Skeletal muscle cell (primary cell): ENCODE measurements at regions not wholly inside any gene's neighbourhood (a gene's known extent, or its start where the extent isn't known, plus 50 kb on each side); places are given as distances from the start of the nearest gene placed in this dataset.

Experiments
- DNase-seq: peaks from one replicate; pipeline ENCODE4 v3.0.0-alpha.2; 2010; ENCODE audit warnings: low read depth
- H3K4me3 ChIP-seq: 2 replicates; pipeline ENCODE4 v1.5.1; 2011; ENCODE audit warnings: low read depth, mild to moderate bottlenecking, control low read depth, low read length, moderate library complexity

- H3K4me3 ChIP-seq, result peak overlapping the region; percentile 32
- no peak for DNase-seq
Observed at GRCh38 chr15:98421419-98422129, 226.8 kb upstream of the IGF1R start.

DNA sequence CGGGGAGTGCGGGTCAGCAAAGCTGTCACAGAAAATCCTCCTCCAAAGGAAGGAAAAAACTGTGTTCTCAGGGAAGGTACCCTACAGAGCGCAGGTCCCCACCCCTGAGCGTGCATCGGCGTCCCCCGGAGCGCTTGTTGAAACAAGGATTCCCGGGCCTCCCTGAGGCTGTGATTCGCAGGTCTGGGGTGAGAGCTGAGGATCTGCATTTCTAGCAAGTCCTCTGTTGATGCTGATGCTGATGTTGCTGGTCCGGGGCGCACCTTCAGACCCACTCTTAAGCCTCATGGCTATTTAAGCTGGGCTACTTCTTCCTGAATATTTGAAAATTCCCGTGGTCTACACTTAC lies 226.2 kb upstream of the IGF1R start:
- no peak for DNase-seq
- H3K4me3 ChIP-seq, result peak overlapping the region; percentile 32

DNA sequence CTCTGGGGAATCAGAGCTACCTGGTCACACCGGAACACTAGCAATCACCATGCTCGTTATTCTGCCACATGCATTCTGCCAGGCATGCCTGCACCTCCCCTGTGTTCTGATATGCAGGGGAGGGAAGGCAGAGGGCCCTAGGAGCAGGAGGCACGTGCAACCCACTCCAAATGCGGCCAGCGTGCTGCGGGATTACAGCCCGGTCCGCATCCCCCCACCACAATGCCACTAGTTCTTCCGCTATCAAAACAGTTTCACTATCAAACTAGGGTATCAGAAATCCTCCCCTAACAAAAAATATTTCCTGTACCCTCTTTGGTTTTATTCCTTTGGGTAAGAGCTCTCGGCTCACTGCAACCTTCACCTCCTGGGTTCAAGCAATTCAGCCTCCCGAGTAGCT lies 223.2 kb upstream of the IGF1R start:
- no peak for DNase-seq
- H3K4me3 ChIP-seq, result no peak overlapping the region

GRCh38 chr15:98427321-98427720 lies 221.0 kb upstream of the IGF1R start:
- DNase-seq, result no peak
- H3K4me3 ChIP-seq, result no peak overlapping the region

DNA sequence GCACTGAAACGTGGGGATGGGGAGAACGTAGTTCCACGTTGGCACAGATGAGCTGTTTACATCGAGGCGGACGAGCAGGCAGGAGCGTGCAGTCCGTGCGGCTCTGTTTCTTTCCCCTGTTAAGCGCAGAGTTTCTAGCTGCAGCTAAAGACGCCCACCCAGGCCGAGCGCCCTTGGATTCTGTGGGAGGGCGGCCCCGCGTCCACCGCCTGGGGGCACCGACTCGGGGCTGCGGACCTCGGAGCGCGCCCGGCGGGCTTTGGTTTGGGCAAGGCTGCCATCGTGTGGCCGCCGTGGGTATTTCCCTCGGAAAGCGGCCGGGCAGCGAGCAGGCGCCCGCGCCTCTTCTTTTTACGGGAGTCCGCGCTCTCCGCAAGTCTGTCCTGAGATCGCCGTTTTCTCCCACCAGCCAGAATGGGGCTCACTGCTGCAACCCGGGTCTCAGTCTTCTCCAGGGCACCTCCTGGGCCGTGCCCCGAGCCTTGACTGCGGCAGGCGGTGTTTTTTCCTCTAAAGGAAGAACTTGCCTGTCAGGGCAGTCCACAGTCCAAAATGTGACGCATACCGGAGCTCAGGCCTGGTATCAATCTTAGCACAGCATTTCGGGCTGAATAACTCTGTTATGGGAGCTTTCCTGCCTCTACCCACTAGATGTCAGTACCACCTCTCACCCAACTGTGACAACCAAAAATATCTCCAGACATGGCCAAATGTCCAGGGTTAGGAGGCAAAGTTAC lies 219.9 kb upstream of the IGF1R start:
- DNase-seq, result no peak
- peak overlapping the region; percentile 45 for H3K4me3 ChIP-seq

GRCh38 chr15:98431171-98431570 lies 217.2 kb upstream of the IGF1R start:
- DNase-seq, result no peak
- H3K4me3 ChIP-seq, result no peak overlapping the region

GRCh38 chr15:98433346-98433745 lies 215.0 kb upstream of the IGF1R start:
- DNase-seq, result no peak
- no peak overlapping the region for H3K4me3 ChIP-seq

- no peak overlapping the region for H3K4me3 ChIP-seq
- DNase-seq, result no peak
Observed at GRCh38 chr15:98433856-98434255, 214.5 kb upstream of the IGF1R start.

- no peak for DNase-seq
- no peak overlapping the region for H3K4me3 ChIP-seq
Observed at GRCh38 chr15:98437752-98438151, 210.6 kb upstream of the IGF1R start.

GRCh38 chr15:98438326-98438725 lies 210.0 kb upstream of the IGF1R start:
- no peak for DNase-seq
- H3K4me3 ChIP-seq, result no peak overlapping the region

- no peak overlapping the region for H3K4me3 ChIP-seq
- DNase-seq, result no peak
Observed at GRCh38 chr15:98438907-98439306, 209.4 kb upstream of the IGF1R start.

DNA sequence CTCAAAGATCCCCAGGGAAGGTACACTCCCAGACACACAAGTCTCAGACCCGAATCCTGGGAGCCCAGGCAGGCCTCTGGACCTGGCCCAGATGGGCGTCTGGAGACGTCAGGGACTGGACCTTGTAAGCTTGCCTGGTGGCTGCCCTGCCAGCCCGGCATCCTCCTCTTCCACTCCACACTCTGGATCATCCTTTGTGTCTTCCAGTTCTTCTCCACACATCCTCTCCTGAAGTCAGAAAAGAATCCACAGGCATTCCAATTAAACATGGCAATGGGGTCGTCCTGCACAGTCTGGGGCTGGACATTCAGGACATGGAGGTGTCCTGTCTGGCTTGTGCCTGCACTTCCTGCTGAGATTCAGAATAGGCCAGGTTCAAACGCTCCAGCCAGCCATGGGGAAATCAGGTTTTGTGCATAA lies 208.8 kb upstream of the IGF1R start:
- no peak overlapping the region for H3K4me3 ChIP-seq
- no peak for DNase-seq

DNA sequence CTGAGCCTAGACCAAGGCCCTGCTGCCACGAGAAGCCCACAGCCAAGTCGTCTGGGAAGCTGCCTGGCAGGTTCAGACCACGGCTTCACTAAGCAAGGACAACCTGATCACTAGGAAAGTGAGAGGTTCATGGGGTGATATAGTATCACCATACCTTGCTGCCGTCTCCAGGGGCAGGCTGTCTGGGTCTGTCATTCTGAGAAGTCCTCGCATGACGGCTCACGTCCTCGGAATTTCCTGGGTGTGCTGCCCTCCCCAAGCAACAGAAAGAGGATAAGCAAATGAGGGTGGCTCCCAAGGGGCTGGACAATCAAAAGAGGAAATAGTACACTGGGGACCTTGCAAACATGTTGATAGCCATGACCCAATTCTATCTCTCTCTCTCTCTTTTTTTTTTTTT lies 207.4 kb upstream of the IGF1R start:
- no peak for DNase-seq
- H3K4me3 ChIP-seq, result no peak overlapping the region

DNA sequence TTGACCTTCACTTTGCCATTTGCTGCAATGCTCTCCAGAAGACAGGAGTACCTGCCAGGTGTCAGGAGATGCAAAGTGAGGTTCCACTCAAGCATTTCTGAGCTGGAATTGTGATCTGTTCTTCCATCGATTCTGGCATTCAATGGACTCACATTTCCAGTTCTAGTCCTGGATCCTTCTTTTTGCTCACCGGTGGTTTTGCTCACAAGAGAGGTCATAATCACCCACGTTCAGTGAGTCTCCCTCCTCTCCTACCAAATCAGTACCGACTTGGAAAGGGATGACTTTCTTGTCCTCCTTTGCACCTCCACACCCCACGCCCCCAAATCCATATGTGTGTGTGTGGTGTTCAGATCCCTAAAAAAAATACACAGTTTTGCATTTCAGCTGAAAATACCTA lies 206.7 kb upstream of the IGF1R start:
- no peak for DNase-seq
- H3K4me3 ChIP-seq, result no peak overlapping the region

DNA sequence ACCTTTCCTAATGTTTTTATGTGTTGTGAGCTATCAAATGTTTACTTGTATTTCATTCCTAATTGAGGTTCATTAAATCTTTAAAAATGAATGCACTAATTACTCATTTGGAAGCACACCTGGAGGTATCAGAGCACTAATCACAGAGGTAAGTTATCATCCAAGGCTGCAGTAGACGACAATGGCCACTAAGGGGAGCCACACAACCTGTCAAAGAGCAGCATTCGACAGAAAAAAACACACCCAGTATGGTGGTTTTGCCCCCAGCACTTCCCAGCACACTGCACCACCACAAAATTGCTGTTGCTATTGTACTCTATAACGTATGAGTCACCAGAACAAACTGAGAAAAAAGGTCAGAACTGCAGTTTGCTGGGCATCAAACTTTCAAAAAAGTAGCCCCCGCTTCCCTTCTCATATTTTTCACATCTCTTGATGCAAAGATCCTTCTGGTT lies 205.9 kb upstream of the IGF1R start:
- DNase-seq, result peak; percentile 66
- H3K4me3 ChIP-seq, result no peak overlapping the region

- no peak for DNase-seq
- no peak overlapping the region for H3K4me3 ChIP-seq
Observed at GRCh38 chr15:98442901-98443300, 205.4 kb upstream of the IGF1R start.

- no peak overlapping the region for H3K4me3 ChIP-seq
- no peak for DNase-seq
Observed at GRCh38 chr15:98443526-98443925, 204.8 kb upstream of the IGF1R start.

DNA sequence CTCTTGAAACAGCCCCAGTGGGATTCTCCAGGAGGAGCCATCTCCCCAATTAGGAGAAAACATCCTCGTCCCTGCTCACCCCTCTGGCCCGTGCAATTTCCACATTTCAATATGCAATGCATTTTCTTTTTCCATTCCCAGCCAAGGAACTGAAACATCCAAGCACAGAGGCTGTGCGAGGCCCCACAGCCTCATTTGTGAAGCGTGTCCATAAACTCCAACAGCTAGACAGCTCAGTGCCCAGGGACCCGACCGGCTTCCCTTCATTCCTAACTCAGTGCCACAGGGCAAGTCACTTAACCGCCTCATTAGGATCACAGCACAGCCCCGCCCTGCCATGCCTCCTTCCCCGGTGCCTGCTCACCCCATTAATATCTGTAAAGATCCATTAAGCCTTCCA lies 204.2 kb upstream of the IGF1R start:
- H3K4me3 ChIP-seq, result no peak overlapping the region
- no peak for DNase-seq

DNA sequence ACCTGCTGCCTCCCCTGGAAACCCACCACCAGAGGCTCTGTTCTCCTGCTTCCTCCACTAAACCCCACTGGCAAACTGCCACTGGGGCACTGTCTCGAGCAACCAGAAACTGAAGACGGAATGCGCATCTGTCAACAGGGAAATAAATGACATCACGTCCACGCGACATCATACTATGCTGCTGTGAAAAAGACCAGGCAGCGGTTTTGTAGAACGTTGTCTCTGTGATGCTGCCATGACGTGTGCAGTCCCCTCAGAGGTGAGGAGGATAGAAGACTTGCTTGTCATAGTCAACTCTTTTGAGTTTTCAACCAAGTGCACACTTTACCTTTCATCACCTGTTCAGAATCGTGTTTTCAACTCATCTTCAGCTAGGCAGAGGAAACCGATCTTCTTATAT lies 203.0 kb upstream of the IGF1R start:
- DNase-seq, result no peak

GRCh38 chr15:98446083-98446482 lies 202.3 kb upstream of the IGF1R start:
- H3K4me3 ChIP-seq, result no peak overlapping the region
- DNase-seq, result no peak

More for the DNA sequence above, 203.0 kb upstream of the IGF1R start:
- H3K4me3 ChIP-seq, result no peak overlapping the region

GRCh38 chr15:98447069-98447468 lies 201.3 kb upstream of the IGF1R start:
- H3K4me3 ChIP-seq, result no peak overlapping the region
- DNase-seq, result no peak
